Activated naive CD8-positive, alpha-beta T cell (primary cell): ENCODE measurements at regions not wholly inside any gene's neighbourhood (a gene's known extent, or its start where the extent isn't known, plus 50 kb on each side); places are given as distances from the start of the nearest gene placed in this dataset.

Experiments
- H3K27ac Mint-ChIP-seq: one replicate; pipeline ENCODE4 v1.8.0; 2021; ENCODE audit warnings: mixed read lengths
- H3K27me3 Mint-ChIP-seq: one replicate; pipeline ENCODE4 v1.8.0; 2021; ENCODE audit warnings: mixed read lengths
- H3K36me3 Mint-ChIP-seq: one replicate; pipeline ENCODE4 v1.8.0; 2021; ENCODE audit warnings: mixed read lengths
- H3K4me1 Mint-ChIP-seq: one replicate; pipeline ENCODE4 v1.8.0; 2021; ENCODE audit warnings: low read depth, mixed read lengths
- H3K4me3 Mint-ChIP-seq: one replicate; pipeline ENCODE4 v1.8.0; 2021; ENCODE audit warnings: mild to moderate bottlenecking, mixed read lengths
- H3K9me3 Mint-ChIP-seq: one replicate; pipeline ENCODE4 v1.8.0; 2021; ENCODE audit warnings: low read depth, mixed read lengths

DNA sequence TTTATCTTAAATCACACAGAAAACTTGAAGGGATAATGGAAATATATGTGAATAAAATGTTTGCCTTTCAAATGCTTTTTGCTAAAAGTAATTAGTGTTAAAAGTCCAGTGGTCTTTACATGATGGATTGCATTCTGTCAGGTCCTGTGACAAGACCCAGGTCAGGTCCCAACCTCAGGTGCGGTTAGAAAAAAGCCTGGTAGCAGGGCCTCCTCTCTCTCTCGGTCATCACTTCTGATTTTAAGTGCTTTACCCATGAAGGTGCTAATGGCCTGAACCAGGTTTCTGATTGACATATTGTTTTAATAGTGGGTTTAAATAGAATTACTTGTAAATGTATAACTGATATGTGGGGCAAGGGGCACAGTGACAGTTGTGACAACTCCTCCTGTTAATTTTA, 736.3 kb downstream of the POM121L12 start:
- Mint-ChIP-seq H3K4me3 (no peak overlapping the region), H3K4me1 (no peaks in the 10 kb centered on the region), H3K36me3 (peaks cover 2% of the 10 kb centered on the region), H3K27me3 (no peaks in the 10 kb centered on the region), H3K27ac (no peak overlapping the region), H3K9me3 (peaks cover 22% of the 10 kb centered on the region)

- Mint-ChIP-seq H3K4me1 (no peaks in the 10 kb centered on the region), H3K4me3 (no peak overlapping the region), H3K27me3 (no peaks in the 10 kb centered on the region), H3K9me3 (peaks cover 5% of the 10 kb centered on the region), H3K27ac (no peak overlapping the region), H3K36me3 (no peaks in the 10 kb centered on the region)
Observed at GRCh38 chr7:53776323-53776722, 740.9 kb downstream of the POM121L12 start.

DNA sequence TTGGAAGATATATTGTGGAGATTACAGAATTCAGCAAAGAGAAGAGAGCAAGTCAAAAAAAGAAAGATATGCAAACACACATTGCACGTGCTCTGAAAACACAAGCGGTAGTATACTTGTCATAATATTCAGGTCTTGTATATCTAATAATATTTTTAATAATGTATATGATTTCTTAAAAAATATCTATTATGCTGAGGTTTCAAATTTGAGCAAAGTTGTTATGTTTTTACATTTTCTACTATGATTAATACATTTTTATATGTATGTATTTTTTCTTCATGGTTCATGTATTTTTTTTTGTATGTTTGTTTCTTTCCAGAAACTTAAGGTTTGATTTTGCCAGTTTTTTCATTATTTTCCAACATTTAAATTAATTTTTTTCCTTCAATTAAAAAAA, 752.4 kb upstream of the VSTM2A start:
- no peaks in the 10 kb centered on the region for H3K36me3 Mint-ChIP-seq
- H3K27ac Mint-ChIP-seq, result no peak overlapping the region
- no peaks in the 10 kb centered on the region for H3K27me3 Mint-ChIP-seq
- H3K4me3 Mint-ChIP-seq, result no peak overlapping the region
- peaks cover 21% of the 10 kb centered on the region for H3K9me3 Mint-ChIP-seq
- H3K4me1 Mint-ChIP-seq, result no peaks in the 10 kb centered on the region

DNA sequence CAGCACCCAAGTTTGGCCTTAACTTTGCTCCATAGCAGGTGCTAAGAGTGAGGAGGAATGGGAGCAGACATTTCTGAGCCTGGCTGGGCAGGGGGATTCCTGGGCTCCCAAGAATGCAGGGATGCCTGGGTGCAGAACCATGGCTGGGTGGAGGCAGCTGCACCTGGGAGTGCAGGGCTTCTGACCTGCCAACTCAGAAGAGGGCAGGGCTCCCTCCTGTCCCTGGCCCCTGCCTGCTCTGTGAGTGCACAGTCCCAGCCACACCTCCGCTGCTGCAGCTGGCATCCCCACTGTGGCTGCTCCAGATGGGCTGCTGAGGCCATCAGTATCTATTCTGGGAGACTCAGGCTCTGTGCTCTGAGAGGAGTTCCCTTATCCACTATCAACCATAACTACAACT, 747.4 kb upstream of the VSTM2A start:
- Mint-ChIP-seq H3K4me1 (no peaks in the 10 kb centered on the region), H3K36me3 (no peaks in the 10 kb centered on the region), H3K4me3 (no peak overlapping the region), H3K9me3 (peaks cover 17% of the 10 kb centered on the region), H3K27ac (no peak overlapping the region), H3K27me3 (no peaks in the 10 kb centered on the region)

GRCh38 chr7:53800746-53801145, 741.4 kb upstream of the VSTM2A start:
- Mint-ChIP-seq H3K4me1 (no peaks in the 10 kb centered on the region), H3K27me3 (no peaks in the 10 kb centered on the region), H3K4me3 (no peak overlapping the region), H3K36me3 (no peaks in the 10 kb centered on the region), H3K27ac (no peak overlapping the region), H3K9me3 (peaks cover 13% of the 10 kb centered on the region)

DNA sequence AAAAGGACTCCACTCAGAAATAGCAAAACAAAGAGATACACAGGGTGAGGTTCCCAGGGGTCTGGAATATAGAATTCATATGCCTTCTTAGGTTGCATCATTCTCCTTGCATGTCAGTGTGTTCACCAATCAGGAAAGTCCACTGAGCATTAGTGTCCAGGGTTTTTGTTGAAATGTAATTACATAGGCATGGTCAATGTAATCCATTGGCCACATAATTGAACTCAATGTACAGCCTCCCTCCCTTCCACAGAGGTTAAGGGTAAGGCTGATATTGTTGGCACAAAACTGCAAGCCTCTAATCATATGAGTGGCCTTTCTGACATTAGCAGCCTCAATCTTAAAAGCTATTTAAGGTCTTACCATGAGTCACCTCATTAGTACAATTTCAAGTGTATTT, 736.1 kb upstream of the VSTM2A start:
- Mint-ChIP-seq H3K4me3 (no peak overlapping the region), H3K36me3 (no peaks in the 10 kb centered on the region), H3K27me3 (no peaks in the 10 kb centered on the region), H3K9me3 (peaks cover 9% of the 10 kb centered on the region), H3K27ac (no peak overlapping the region), H3K4me1 (no peaks in the 10 kb centered on the region)

DNA sequence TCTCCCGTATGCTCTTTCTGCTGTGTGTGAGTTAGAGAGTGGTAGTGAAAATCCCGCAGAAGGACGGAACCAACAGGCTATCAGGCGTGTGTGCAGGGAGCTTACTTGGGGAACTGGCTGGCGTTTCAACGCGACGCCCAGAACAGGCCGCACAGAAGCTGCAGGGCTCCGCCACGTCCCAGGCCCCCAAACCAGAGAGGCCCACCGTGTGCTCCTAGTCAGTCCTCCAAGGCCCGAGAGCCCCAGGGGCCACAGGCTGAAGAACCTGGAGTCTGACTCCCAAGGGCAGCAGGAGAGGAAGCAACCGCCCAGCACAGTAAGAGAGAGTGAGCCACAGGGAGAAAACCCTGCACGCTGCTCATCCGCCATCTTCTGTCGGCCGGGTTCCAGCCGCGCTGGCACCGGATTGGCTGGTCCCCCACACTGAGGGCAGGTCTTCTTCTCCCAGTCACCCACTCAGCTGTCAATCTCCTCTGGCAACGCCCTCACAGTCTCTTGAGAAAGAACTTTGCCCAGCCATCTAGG, 730.6 kb upstream of the VSTM2A start:
- Mint-ChIP-seq H3K27ac (no peak overlapping the region), H3K9me3 (peaks cover 6% of the 10 kb centered on the region), H3K27me3 (no peaks in the 10 kb centered on the region), H3K36me3 (no peaks in the 10 kb centered on the region), H3K4me3 (peak overlapping the region; percentile 57), H3K4me1 (no peaks in the 10 kb centered on the region)

- H3K27ac Mint-ChIP-seq, result no peak overlapping the region
- no peaks in the 10 kb centered on the region for H3K4me1 Mint-ChIP-seq
- no peak overlapping the region for H3K4me3 Mint-ChIP-seq
- no peaks in the 10 kb centered on the region for H3K36me3 Mint-ChIP-seq
- peaks cover 6% of the 10 kb centered on the region for H3K9me3 Mint-ChIP-seq
- no peaks in the 10 kb centered on the region for H3K27me3 Mint-ChIP-seq
Observed at GRCh38 chr7:53812135-53812534, 730.0 kb upstream of the VSTM2A start.

DNA sequence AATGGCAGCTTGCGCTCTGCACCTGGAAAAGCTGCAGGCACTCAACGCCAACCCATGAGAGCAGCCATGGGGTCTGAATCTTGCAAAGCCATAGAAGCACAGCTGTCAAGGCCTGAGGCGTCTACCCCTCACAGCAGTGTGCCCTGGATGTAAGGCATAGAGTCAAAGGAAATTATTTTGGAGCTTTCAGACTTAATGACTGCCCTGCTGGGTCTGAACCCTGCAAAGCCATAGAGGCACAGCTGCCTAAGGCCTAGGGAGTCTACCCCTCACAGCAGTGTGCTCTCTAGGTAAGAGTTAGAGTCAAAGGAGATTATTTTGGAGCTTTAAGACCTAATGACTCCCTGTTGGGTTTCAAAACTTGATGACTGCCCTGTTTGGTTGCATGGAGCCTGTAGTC, 706.9 kb upstream of the VSTM2A start:
- no peaks in the 10 kb centered on the region for H3K36me3 Mint-ChIP-seq
- no peak overlapping the region for H3K27ac Mint-ChIP-seq
- no peaks in the 10 kb centered on the region for H3K27me3 Mint-ChIP-seq
- peaks cover 25% of the 10 kb centered on the region for H3K9me3 Mint-ChIP-seq
- H3K4me1 Mint-ChIP-seq, result no peaks in the 10 kb centered on the region
- no peak overlapping the region for H3K4me3 Mint-ChIP-seq

- Mint-ChIP-seq H3K36me3 (no peaks in the 10 kb centered on the region), H3K4me1 (no peaks in the 10 kb centered on the region), H3K27me3 (no peaks in the 10 kb centered on the region), H3K27ac (no peak overlapping the region), H3K9me3 (peaks cover 13% of the 10 kb centered on the region), H3K4me3 (no peak overlapping the region)
Observed at GRCh38 chr7:53877688-53878087, 664.5 kb upstream of the VSTM2A start.

- peaks cover 14% of the 10 kb centered on the region for H3K9me3 Mint-ChIP-seq
- H3K27ac Mint-ChIP-seq, result no peak overlapping the region
- no peaks in the 10 kb centered on the region for H3K36me3 Mint-ChIP-seq
- no peaks in the 10 kb centered on the region for H3K4me1 Mint-ChIP-seq
- H3K27me3 Mint-ChIP-seq, result no peaks in the 10 kb centered on the region
- H3K4me3 Mint-ChIP-seq, result no peak overlapping the region
Observed at GRCh38 chr7:53900856-53901528, 641.2 kb upstream of the VSTM2A start.

DNA sequence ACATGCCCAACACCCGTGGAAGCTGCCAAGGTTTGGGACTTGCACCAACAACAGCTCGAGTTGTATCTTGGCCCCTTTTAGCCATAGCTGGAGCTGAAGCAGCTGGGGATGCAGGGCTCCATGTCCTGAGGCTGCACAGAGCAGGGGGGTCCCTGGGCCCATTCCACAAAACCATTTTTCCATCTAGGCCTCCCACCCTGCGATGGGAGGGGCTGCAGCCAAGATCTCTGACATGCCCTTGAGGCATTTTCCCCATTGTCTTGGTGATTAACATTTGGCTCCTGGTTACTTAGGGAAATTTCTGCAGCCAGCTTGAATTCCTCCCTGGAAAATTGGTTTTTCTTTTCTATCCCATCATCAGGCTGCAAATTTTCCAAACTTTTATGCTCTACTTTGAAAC, 637.8 kb upstream of the VSTM2A start:
- Mint-ChIP-seq H3K36me3 (no peaks in the 10 kb centered on the region), H3K27me3 (no peaks in the 10 kb centered on the region), H3K4me3 (no peak overlapping the region), H3K4me1 (no peaks in the 10 kb centered on the region), H3K27ac (no peak overlapping the region), H3K9me3 (peaks cover 14% of the 10 kb centered on the region)

DNA sequence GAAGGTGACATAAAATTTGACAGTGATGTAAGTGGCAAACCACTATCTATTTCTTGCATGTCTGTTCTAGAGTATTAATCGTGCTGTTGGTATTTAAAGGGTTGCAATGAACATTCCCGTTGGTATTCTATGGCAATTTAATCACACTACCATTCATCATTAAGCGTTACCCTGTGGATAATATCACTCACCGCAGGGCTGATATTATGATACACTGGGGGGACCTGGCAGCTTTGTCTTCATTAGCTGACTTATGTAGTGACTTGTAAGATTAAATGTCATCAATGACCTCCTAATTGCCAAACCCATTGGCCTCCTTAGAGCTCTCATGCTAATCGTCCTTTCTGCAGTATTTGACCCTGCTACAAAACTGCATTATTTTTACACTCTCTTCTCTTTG, 624.5 kb upstream of the VSTM2A start:
- Mint-ChIP-seq H3K4me1 (no peaks in the 10 kb centered on the region), H3K27ac (no peak overlapping the region), H3K4me3 (no peak overlapping the region), H3K9me3 (peaks cover 13% of the 10 kb centered on the region), H3K27me3 (no peaks in the 10 kb centered on the region), H3K36me3 (no peaks in the 10 kb centered on the region)

GRCh38 chr7:53920011-53920410, 622.2 kb upstream of the VSTM2A start:
- Mint-ChIP-seq H3K4me3 (no peak overlapping the region), H3K27me3 (no peaks in the 10 kb centered on the region), H3K4me1 (no peaks in the 10 kb centered on the region), H3K36me3 (no peaks in the 10 kb centered on the region), H3K9me3 (peaks cover 24% of the 10 kb centered on the region), H3K27ac (no peak overlapping the region)

- Mint-ChIP-seq H3K4me3 (no peak overlapping the region), H3K36me3 (no peaks in the 10 kb centered on the region), H3K4me1 (no peaks in the 10 kb centered on the region), H3K9me3 (peaks cover 11% of the 10 kb centered on the region), H3K27ac (no peak overlapping the region), H3K27me3 (no peaks in the 10 kb centered on the region)
Observed at GRCh38 chr7:53940483-53940882, 601.7 kb upstream of the VSTM2A start.

DNA sequence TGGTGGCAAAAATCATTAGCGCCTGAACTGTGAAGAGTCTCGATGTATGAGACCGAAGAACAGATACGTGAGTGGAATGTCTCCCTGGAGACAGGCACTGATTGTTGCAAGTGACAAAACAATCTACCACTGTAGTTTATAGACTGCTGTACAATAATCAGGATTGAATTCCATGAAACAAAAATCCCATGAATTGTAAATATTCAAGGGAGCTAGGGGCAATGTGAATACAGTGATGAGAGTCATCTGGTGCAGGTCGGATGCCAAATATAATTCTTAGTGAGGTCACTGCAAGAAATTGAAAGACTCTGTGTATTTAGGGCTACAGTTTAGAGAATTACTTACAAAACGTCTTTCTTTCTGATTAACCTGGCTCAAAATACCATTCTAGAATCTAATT, 594.4 kb upstream of the VSTM2A start:
- H3K4me1 Mint-ChIP-seq, result no peaks in the 10 kb centered on the region
- no peak overlapping the region for H3K27ac Mint-ChIP-seq
- H3K9me3 Mint-ChIP-seq, result peaks cover 14% of the 10 kb centered on the region
- no peak overlapping the region for H3K4me3 Mint-ChIP-seq
- no peaks in the 10 kb centered on the region for H3K27me3 Mint-ChIP-seq
- H3K36me3 Mint-ChIP-seq, result no peaks in the 10 kb centered on the region
